ENCODE measurements at regions not wholly inside any gene's neighbourhood (a gene's known extent, or its start where the extent isn't known, plus 50 kb on each side); places are given as distances from the start of the nearest gene placed in this dataset.

DNA sequence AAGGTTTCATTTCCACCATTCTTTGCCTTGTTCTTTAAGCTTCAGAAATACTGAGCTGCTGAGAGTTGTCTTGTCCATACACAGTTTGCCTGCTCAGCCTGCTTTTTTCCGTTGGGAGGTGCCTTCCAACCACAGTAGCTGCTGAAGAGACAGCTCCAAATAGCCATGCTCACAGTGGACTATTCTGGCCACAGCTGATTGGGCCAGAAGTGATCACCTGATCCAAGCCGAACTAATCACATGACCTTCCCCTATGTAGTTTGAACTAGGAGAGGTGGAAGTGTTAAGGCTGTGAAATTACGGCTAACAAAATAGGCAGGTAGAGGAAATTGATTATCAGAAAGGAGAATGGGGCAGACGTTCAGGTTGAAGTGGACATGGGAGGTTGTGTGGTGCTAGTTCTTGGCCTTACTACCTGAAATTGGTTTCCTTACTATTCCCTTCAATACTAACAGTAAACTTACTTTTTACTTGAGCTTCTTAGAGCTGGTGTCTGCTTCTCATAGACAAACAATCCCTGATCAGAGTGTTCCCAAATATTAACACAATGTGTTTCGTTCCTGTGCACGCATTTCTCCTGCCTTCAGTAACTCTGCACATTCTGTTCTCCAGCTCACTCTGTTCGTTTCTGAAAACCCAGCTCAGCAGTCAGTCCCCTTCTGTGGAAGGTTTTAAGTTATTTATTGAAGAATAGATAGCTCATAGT lies 136.1 kb downstream of the RWDD3 start:
- TF ChIP-seq POLR2AphosphoS5 (IDR thresholded peaks at IDR 0.05; ENCODE audit: borderline replicate concordance, low read depth, low read length) (no peak), EZH2 (IDR thresholded peaks at IDR 0.05) (no peak), FOXP2 (optimal IDR thresholded peaks at IDR 0.05; ENCODE audit: control extremely low read depth, extremely low read length, insufficient read depth) (no peak)

All from SK-N-MC (cell line).